SK-N-SH (cell line): ENCODE measurements at regions not wholly inside any gene's neighbourhood (a gene's known extent, or its start where the extent isn't known, plus 50 kb on each side); places are given as distances from the start of the nearest gene placed in this dataset.

Source experiments
- CTCF ChIA-PET: fragments of 300-600, 350-600 bp; formaldehyde crosslinking; extraction: SDS; loops from one replicate; lab custom pipeline; 2021; lab: Yijun Ruan, JAX
- POLR2A ChIA-PET: fragments of 350-600 bp; sonication (Branson Sonifier 250); formaldehyde crosslinking; extraction: SDS; loops from one replicate; lab custom pipeline; 2020; ENCODE audit warnings: antibody characterized with exemption, inconsistent platforms; lab: Yijun Ruan, JAX
- DNase-seq: peaks from one replicate; pipeline ENCODE4 v3.0.0; 2012
- H2AFZ ChIP-seq: fragments of 200-600 bp; sonication (generic); 2 replicates; pipeline ENCODE4 v1.8.1; 2016; ENCODE audit warnings: antibody characterized with exemption, mild to moderate bottlenecking, low read depth
- H3F3A ChIP-seq: fragments of 200-600 bp; sonication (generic); replicated peaks from 2 replicates; pipeline ENCODE3; 2016; ENCODE audit warnings: antibody characterized with exemption, mild to moderate bottlenecking; ENCODE audit not compliant: insufficient read depth
- H3K27ac ChIP-seq, 2 experiments: fragments of 200-500 bp in 1 of 2; fragments of 200-600 bp in 1 of 2; sonication (Bioruptor generic) in 1 of 2; sonication (generic), shearing (Covaris generic) in 1 of 2; 2 replicates each; pipeline versions ENCODE4 v1.5.1 to v1.6.1; 2014 to 2016; ENCODE audit warnings: low read depth in 2 of 2, inconsistent platforms in 1 of 2, low read length in 1 of 2, mild to moderate bottlenecking in 1 of 2, mixed read lengths in 1 of 2
- H3K27me3 ChIP-seq: fragments of 200-600 bp; sonication (generic), shearing (Covaris generic); 2 replicates; pipeline ENCODE4 v1.6.1; 2016; ENCODE audit warnings: mixed run types; ENCODE audit not compliant: insufficient read depth
- H3K36me3 ChIP-seq, 2 experiments: fragments of 200-500 bp in 1 of 2; fragments of 200-600 bp in 1 of 2; sonication (Bioruptor generic) in 1 of 2; sonication (generic) in 1 of 2; replicated peaks in 1 of 2; 2 replicates each; pipeline versions ENCODE3 to v1.5.1; 2014 to 2016; ENCODE audit warnings: low read length in 1 of 2, mild to moderate bottlenecking in 1 of 2; ENCODE audit not compliant: insufficient read depth in 2 of 2, control insufficient read depth in 1 of 2
- H3K4me1 ChIP-seq, 2 experiments: fragments of 200-500 bp in 1 of 2; fragments of 200-600 bp in 1 of 2; sonication (Bioruptor generic) in 1 of 2; sonication (generic), shearing (Covaris generic) in 1 of 2; 2 replicates each; pipeline versions ENCODE4 v1.5.1 to v1.6.1; 2014 to 2016; ENCODE audit warnings: low read depth in 1 of 2, low read length in 1 of 2, mixed run types in 1 of 2; ENCODE audit not compliant: insufficient read depth in 2 of 2, control insufficient read depth in 1 of 2
- H3K4me2 ChIP-seq: fragments of 200-600 bp; sonication (generic), shearing (Covaris generic); 2 replicates; pipeline ENCODE4 v1.6.1; 2017; ENCODE audit warnings: mixed run types
- H3K4me3 ChIP-seq, 2 experiments: fragments of 200-500 bp in 1 of 2; fragments of 200-600 bp in 1 of 2; sonication (Bioruptor generic) in 1 of 2; sonication (generic), shearing (Covaris generic) in 1 of 2; 2 replicates each; pipeline versions ENCODE4 v1.5.1 to v1.8.1; 2014 to 2016; ENCODE audit warnings: low read depth in 2 of 2, inconsistent platforms in 1 of 2, low read length in 1 of 2, mild to moderate bottlenecking in 1 of 2, mixed read lengths in 1 of 2, moderate library complexity in 1 of 2
- H3K79me2 ChIP-seq: fragments of 200-600 bp; sonication (generic); 2 replicates; pipeline ENCODE4 v1.8.1; 2017; ENCODE audit warnings: mild to moderate bottlenecking; ENCODE audit not compliant: insufficient read depth
- H3K9ac ChIP-seq: fragments of 200-600 bp; sonication (generic); 2 replicates; pipeline ENCODE4 v1.6.1; 2017; ENCODE audit warnings: mixed run types
- H3K9me2 ChIP-seq: fragments of 200-600 bp; sonication (generic); 2 replicates; pipeline ENCODE4 v1.6.1; 2017; ENCODE audit warnings: mixed run types
- H3K9me3 ChIP-seq: fragments of 200-600 bp; sonication (generic); 2 replicates; pipeline ENCODE4 v1.6.1; 2017; ENCODE audit warnings: mixed run types, mild to moderate bottlenecking, moderate library complexity
- H4K20me1 ChIP-seq: fragments of 200-600 bp; sonication (generic); 2 replicates; pipeline ENCODE4 v1.6.1; 2017; ENCODE audit warnings: mild to moderate bottlenecking, mixed run types; ENCODE audit not compliant: insufficient read depth
- ELF1 ChIP-seq: IDR thresholded peaks from 2 replicates; pipeline ENCODE4 v1.4.0; 2012
- EZH2phosphoT487 ChIP-seq: fragments of 200-600 bp; sonication (generic); IDR thresholded peaks from 2 replicates; pipeline ENCODE4 v1.6.1; 2017; ENCODE audit warnings: low read depth, mixed run types, mild to moderate bottlenecking, antibody characterized with exemption, moderate library complexity, borderline replicate concordance
- FOXJ3 ChIP-seq: sonication (generic); formaldehyde crosslinking; IDR thresholded peaks from 2 replicates; pipeline ENCODE4 v1.5.1; 2020; ENCODE audit warnings: mild to moderate bottlenecking, missing genetic modification reagents
- FOXM1 ChIP-seq: IDR thresholded peaks from 2 replicates; pipeline ENCODE4 v1.4.0; 2012; ENCODE audit warnings: low read depth, mild to moderate bottlenecking
- GABPA ChIP-seq: IDR thresholded peaks from 2 replicates; pipeline ENCODE4 v1.4.0; 2012; ENCODE audit warnings: low read depth, mild to moderate bottlenecking
- GATA2 ChIP-seq: sonication (generic); formaldehyde crosslinking; IDR thresholded peaks from 2 replicates; pipeline ENCODE4 v1.5.0; 2020; ENCODE audit warnings: mild to moderate bottlenecking, missing genetic modification reagents
- IRF3 ChIP-seq: fragments of 150-350 bp; IDR thresholded peaks from 2 replicates; pipeline ENCODE4 v1.6.1; 2016; ENCODE audit warnings: mild to moderate bottlenecking, low read depth, low read length
- MEF2A ChIP-seq: IDR thresholded peaks from 2 replicates; pipeline ENCODE4 v1.4.0; 2012; ENCODE audit warnings: low read depth, borderline replicate concordance
- POLR2AphosphoS5 ChIP-seq: IDR thresholded peaks from 2 replicates; pipeline ENCODE4 v1.6.1; 2012; ENCODE audit warnings: low read depth, low read length
- RAD21 ChIP-seq: IDR thresholded peaks from 2 replicates; pipeline ENCODE4 v1.6.1; 2012; ENCODE audit warnings: mild to moderate bottlenecking, low read length
- RCOR1 ChIP-seq: fragments of 150-350 bp; IDR thresholded peaks from 2 replicates; pipeline ENCODE4 v1.6.1; 2017; ENCODE audit warnings: antibody characterized with exemption, low read length
- REST ChIP-seq: IDR thresholded peaks from 2 replicates; pipeline ENCODE4 v1.6.1; 2012; ENCODE audit warnings: mild to moderate bottlenecking, low read depth, low read length, moderate library complexity
- RXRA ChIP-seq: IDR thresholded peaks from 2 replicates; pipeline ENCODE4 v1.4.0; 2012; ENCODE audit warnings: low read depth, mild to moderate bottlenecking, borderline replicate concordance
- SIN3A ChIP-seq: IDR thresholded peaks from 2 replicates; pipeline ENCODE4 v1.6.1; 2012; ENCODE audit warnings: low read depth, mild to moderate bottlenecking, low read length, moderate library complexity, borderline replicate concordance
- YY1 ChIP-seq: IDR thresholded peaks from 2 replicates; pipeline ENCODE4 v1.4.0; 2012; ENCODE audit warnings: low read depth, mild to moderate bottlenecking
- ZBTB33 ChIP-seq: IDR thresholded peaks from 2 replicates; pipeline ENCODE4 v1.4.0; 2012; ENCODE audit warnings: low read depth, borderline replicate concordance
- WGBS: methylation state at CpG from one replicate; pipeline ENCODE4 v1.1.6; 2017; ENCODE audit warnings: low lambda C conversion rate; 5-methylcytosine and 5-hydroxymethylcytosine counted together
- TF ChIP-seq, protein P1 (sequence below): IDR thresholded peaks from 2 replicates; pipeline ENCODE4 v1.4.0; 2012; ENCODE audit warnings: low read depth, borderline replicate concordance
- TF ChIP-seq, protein P2 (sequence below): IDR thresholded peaks from 2 replicates; pipeline ENCODE4; 2012

DNA sequence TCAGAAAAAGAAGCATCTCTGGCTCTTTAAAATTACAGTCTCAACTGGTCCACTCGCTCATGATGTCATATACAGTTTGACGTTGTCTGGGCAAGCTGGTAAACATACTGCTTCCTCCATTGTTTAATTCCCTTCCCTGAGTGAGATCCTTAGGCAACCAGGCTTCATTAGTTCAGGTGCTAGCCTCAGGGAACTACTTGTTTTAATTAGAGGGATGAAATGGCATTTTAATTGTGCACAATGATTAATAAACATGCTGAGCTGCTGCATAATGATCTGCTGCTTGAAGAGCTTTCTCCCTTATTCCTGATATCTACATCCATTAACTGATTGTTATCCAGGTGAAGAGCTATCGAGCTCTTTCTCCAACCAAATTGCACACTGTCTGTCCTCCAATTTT is 195.6 kb upstream of the ETAA1 start:
- Histone ChIP-seq H3K9me3 (no peaks in the 10 kb centered on the region), H2AFZ (no peak overlapping the region), H3K27ac (no peak overlapping the region), H3K4me3 (no peak overlapping the region), H3K4me1 (no peaks in the 10 kb centered on the region), H3K4me2 (no peak overlapping the region), H3K27me3 (no peaks in the 10 kb centered on the region), H3F3A (no peaks in the 10 kb centered on the region), H3K79me2 (no peaks in the 10 kb centered on the region), H3K9ac (no peak overlapping the region), H3K36me3 (no peaks in the 10 kb centered on the region), H4K20me1 (no peaks in the 10 kb centered on the region), H3K9me2 (no peaks in the 10 kb centered on the region)
- ChIA-PET CTCF (interaction anchor here (1.3 to 1.6 kb wide), 2 partner anchors 28 to 830 kb away, joined by 3 to 4 read pairs; no protein-coding TSS in a partner anchor), POLR2A (no interaction called here)
- TF ChIP-seq FOXJ3 (CRISPR knock-in tag), result no peak
- TF ChIP-seq SIN3A, result no peak
- no peak for TF ChIP-seq RAD21
- TF ChIP-seq RCOR1, result no peak
- no peak for TF ChIP-seq FOXM1
- no peak for TF ChIP-seq ZBTB33
- TF ChIP-seq IRF3, result no peak
- TF ChIP-seq, protein P1, sequence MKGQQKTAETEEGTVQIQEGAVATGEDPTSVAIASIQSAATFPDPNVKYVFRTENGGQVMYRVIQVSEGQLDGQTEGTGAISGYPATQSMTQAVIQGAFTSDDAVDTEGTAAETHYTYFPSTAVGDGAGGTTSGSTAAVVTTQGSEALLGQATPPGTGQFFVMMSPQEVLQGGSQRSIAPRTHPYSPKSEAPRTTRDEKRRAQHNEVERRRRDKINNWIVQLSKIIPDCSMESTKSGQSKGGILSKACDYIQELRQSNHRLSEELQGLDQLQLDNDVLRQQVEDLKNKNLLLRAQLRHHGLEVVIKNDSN, result no peak
- no peak for TF ChIP-seq YY1
- DNase-seq, result no peak
- 56% methylated on average over 3 of the region's 3 CpGs for WGBS

GRCh38 chr2:67204349-67204748 is 192.8 kb upstream of the ETAA1 start:
- ChIA-PET CTCF (interaction anchor here (1.0 to 1.3 kb wide), 2 partner anchors 11 to 831 kb away, joined by 3 to 4 read pairs; no protein-coding TSS in a partner anchor), POLR2A (no interaction called here)
- Histone ChIP-seq H3K4me3 (no peak overlapping the region), H3K9me3 (no peaks in the 10 kb centered on the region), H3F3A (no peaks in the 10 kb centered on the region), H3K4me1 (no peaks in the 10 kb centered on the region), H3K27me3 (no peaks in the 10 kb centered on the region), H3K9ac (no peak overlapping the region), H2AFZ (no peak overlapping the region), H3K27ac (no peak overlapping the region), H3K9me2 (no peaks in the 10 kb centered on the region), H3K79me2 (no peaks in the 10 kb centered on the region), H3K4me2 (no peak overlapping the region), H3K36me3 (no peaks in the 10 kb centered on the region), H4K20me1 (no peaks in the 10 kb centered on the region)
- 80% methylated on average over 1 of the region's 1 CpG for WGBS
- TF ChIP-seq MEF2A (no peak), SIN3A (no peak), RXRA (no peak), YY1 (no peak), FOXM1 (no peak), POLR2AphosphoS5 (no peak), GABPA (no peak), GATA2 (CRISPR knock-in tag) (no peak), REST (no peak), ELF1 (no peak), EZH2phosphoT487 (no peak)
- TF ChIP-seq, protein P2, sequence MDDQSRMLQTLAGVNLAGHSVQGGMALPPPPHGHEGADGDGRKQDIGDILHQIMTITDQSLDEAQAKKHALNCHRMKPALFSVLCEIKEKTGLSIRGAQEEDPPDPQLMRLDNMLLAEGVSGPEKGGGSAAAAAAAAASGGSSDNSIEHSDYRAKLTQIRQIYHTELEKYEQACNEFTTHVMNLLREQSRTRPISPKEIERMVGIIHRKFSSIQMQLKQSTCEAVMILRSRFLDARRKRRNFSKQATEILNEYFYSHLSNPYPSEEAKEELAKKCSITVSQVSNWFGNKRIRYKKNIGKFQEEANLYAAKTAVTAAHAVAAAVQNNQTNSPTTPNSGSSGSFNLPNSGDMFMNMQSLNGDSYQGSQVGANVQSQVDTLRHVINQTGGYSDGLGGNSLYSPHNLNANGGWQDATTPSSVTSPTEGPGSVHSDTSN, result no peak
- DNase-seq, result no peak
